ENCODE measurements at regions not wholly inside any gene's neighbourhood (a gene's known extent, or its start where the extent isn't known, plus 50 kb on each side); places are given as distances from the start of the nearest gene placed in this dataset.
A peak's percentile ranks its signal among the peaks of the same experiment; 100 is the strongest.

GRCh38 chr2:180077295-180077906 is 70.3 kb upstream of the CWC22 start:
- TF ChIP-seq CTCF (IDR thresholded peaks at IDR 0.05), result peak; percentile 49
- Histone ChIP-seq H3K9me3 (no peaks in the 10 kb centered on the region), H3K36me3 (no peaks in the 10 kb centered on the region), H3K27me3 (ENCODE audit: low read depth) (no peaks in the 10 kb centered on the region), H3K27ac (no peak overlapping the region), H3K4me1 (no peaks in the 10 kb centered on the region), H3K4me3 (no peak overlapping the region)
- ATAC-seq (no peak), DNase-seq (no peak)
- intact Hi-C loops (cut with DNase I), result no loop called here

DNA sequence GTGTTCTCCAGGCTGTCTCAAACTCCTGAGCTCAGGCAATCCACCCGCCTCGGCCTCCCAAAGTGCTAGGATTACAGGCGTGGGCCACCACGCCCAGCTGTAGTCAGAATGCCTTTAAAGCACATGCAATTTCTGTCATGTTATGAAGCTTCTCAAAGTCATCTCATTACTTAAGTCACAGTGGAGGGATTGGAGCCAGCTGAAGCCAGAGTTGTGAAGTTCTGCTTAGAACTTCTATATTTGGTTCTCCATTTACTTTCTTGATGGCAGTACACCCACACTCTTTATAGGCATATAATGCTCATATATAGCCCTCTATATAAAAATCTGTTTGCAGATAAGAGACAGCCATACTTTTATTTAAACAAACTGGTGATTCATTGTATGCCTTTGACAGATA is 68.8 kb upstream of the CWC22 start:
- no peaks in the 10 kb centered on the region for H3K9me3 ChIP-seq
- ATAC-seq (no peak), DNase-seq (no peak)
- intact Hi-C loops (cut with DNase I), result no loop called here
- TF ChIP-seq CTCF (IDR thresholded peaks at IDR 0.05), result no peak
- no peaks in the 10 kb centered on the region for H3K36me3 ChIP-seq
- H3K4me1 ChIP-seq, result no peaks in the 10 kb centered on the region
- no peak overlapping the region for H3K4me3 ChIP-seq
- no peak overlapping the region for H3K27ac ChIP-seq
- no peaks in the 10 kb centered on the region for H3K27me3 ChIP-seq (ENCODE audit: low read depth)

DNA sequence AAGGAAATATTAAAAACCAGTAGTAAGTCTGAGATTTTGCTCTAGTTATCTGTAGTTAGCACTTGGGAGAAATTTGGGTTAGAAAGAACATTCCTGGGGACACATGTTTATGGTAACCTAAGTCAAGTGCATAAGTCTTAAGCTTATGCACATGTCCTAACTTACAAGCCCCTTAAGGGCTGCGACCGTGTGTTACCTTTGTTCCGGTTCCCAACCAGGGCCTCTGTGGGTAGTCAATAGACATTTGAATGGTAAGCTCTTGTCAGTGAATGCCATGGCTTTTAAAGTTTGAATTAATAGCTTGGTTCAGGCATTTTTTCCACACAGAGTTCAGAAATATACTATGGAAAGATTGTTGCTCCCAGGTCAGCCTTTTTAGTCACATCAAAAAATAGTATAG is 64.7 kb upstream of the CWC22 start:
- Histone ChIP-seq H3K4me3 (no peak overlapping the region), H3K36me3 (no peaks in the 10 kb centered on the region), H3K27ac (no peak overlapping the region), H3K27me3 (ENCODE audit: low read depth) (no peaks in the 10 kb centered on the region), H3K4me1 (no peaks in the 10 kb centered on the region), H3K9me3 (peaks cover 7% of the 10 kb centered on the region)
- DNase-seq, result no peak
- no peak for ATAC-seq
- TF ChIP-seq CTCF (IDR thresholded peaks at IDR 0.05), result no peak
- intact Hi-C loops (cut with DNase I), result no loop called here

DNA sequence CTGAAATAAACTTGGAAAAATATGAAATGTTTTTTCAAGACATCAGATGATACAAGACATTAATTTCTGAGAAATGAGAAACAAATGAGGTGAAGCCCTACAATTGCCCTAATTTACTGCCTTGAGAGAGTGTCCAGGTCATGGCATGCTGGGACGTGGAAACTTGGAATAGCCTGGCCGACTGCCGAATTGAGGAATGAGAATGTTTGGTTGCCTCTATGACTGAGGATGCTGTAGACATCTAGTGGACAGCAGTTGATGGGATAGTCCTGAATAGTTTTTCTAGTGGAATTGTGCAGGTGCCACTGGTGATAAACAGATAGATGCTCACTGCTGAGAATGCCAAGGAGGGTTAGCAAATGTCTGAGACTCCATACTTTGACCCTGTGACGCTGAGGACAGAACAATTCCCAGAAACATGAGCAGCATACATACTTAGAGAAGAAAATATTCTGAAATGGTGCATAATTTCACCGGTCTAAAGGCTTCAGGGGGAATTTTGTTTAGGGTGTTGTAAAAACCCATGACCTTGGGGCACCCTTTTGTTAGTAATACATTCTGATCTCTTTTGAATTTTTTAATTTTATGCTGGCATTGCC is 56.5 kb upstream of the CWC22 start:
- H3K27me3 ChIP-seq (ENCODE audit: low read depth), result no peaks in the 10 kb centered on the region
- ATAC-seq (no peak), DNase-seq (no peak)
- no peaks in the 10 kb centered on the region for H3K36me3 ChIP-seq
- no peaks in the 10 kb centered on the region for H3K9me3 ChIP-seq
- H3K27ac ChIP-seq, result no peak overlapping the region
- no peaks in the 10 kb centered on the region for H3K4me1 ChIP-seq
- intact Hi-C loops (cut with DNase I), result no loop called here
- TF ChIP-seq CTCF (IDR thresholded peaks at IDR 0.05), result no peak
- H3K4me3 ChIP-seq, result no peak overlapping the region

- no peak for DNase-seq
- intact Hi-C loops (cut with DNase I), result no loop called here
- H3K27me3 ChIP-seq (ENCODE audit: low read depth), result no peaks in the 10 kb centered on the region
- no peaks in the 10 kb centered on the region for H3K36me3 ChIP-seq
- no peak for ATAC-seq
- no peaks in the 10 kb centered on the region for H3K9me3 ChIP-seq
- no peaks in the 10 kb centered on the region for H3K4me1 ChIP-seq
- H3K4me3 ChIP-seq, result no peak overlapping the region
- no peak for TF ChIP-seq CTCF (IDR thresholded peaks at IDR 0.05)
- no peak overlapping the region for H3K27ac ChIP-seq
These were observed 55.1 kb upstream of the CWC22 start for GRCh38 chr2:180062178-180062577.
